22Rv1 (cell line): ENCODE measurements at regions not wholly inside any gene's neighbourhood (a gene's known extent, or its start where the extent isn't known, plus 50 kb on each side); places are given as distances from the start of the nearest gene placed in this dataset.

Experiments used
- H3K27ac ChIP-seq: fragments of 450-650 bp; 2 replicates; pipeline ENCODE4 v1.5.1; 2017
- ZFX ChIP-seq: fragments of 450-650 bp; IDR thresholded peaks from 2 replicates; pipeline ENCODE4 v1.6.1; 2017; ENCODE audit warnings: antibody characterized with exemption, borderline replicate concordance
- TF ChIP-seq, protein P1 (sequence below): fragments of 450-650 bp; IDR thresholded peaks from 2 replicates; pipeline ENCODE4 v1.5.1; 2017; ENCODE audit warnings: mild to moderate bottlenecking

GRCh38 chr14:34018564-34019244, 67.8 kb upstream of the EGLN3 start:
- H3K27ac ChIP-seq = no peak overlapping the region
- TF ChIP-seq, protein P1, sequence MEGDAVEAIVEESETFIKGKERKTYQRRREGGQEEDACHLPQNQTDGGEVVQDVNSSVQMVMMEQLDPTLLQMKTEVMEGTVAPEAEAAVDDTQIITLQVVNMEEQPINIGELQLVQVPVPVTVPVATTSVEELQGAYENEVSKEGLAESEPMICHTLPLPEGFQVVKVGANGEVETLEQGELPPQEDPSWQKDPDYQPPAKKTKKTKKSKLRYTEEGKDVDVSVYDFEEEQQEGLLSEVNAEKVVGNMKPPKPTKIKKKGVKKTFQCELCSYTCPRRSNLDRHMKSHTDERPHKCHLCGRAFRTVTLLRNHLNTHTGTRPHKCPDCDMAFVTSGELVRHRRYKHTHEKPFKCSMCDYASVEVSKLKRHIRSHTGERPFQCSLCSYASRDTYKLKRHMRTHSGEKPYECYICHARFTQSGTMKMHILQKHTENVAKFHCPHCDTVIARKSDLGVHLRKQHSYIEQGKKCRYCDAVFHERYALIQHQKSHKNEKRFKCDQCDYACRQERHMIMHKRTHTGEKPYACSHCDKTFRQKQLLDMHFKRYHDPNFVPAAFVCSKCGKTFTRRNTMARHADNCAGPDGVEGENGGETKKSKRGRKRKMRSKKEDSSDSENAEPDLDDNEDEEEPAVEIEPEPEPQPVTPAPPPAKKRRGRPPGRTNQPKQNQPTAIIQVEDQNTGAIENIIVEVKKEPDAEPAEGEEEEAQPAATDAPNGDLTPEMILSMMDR = no peak
- TF ChIP-seq ZFX = no peak

DNA sequence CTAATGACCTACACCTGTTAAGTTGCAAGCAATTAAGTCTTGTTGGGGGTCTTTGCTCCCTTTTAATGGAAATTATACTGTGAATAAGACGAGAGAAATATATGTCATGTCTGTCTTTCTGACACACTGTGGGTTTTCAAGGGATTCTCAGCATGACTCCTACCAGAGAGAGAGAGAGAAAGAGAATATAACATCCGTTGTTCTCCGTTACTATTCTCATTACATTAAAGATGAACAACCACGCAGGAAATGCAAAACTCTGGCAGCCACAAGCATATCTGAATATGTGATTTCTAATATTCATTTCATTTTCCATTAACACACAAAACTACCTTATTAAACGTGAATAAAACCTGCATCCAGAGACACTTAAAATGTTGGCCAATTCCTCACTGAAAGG, 67.3 kb upstream of the EGLN3 start:
- H3K27ac ChIP-seq = no peak overlapping the region
- no peak for TF ChIP-seq ZFX
- TF ChIP-seq, protein P1 = no peak

- no peak for TF ChIP-seq ZFX
- TF ChIP-seq, protein P1 = no peak
- no peak overlapping the region for H3K27ac ChIP-seq
Observed at GRCh38 chr14:34015383-34015782, 64.5 kb upstream of the EGLN3 start.

- no peak overlapping the region for H3K27ac ChIP-seq
- TF ChIP-seq ZFX = no peak
Observed at GRCh38 chr14:34014936-34015335, 64.1 kb upstream of the EGLN3 start.

DNA sequence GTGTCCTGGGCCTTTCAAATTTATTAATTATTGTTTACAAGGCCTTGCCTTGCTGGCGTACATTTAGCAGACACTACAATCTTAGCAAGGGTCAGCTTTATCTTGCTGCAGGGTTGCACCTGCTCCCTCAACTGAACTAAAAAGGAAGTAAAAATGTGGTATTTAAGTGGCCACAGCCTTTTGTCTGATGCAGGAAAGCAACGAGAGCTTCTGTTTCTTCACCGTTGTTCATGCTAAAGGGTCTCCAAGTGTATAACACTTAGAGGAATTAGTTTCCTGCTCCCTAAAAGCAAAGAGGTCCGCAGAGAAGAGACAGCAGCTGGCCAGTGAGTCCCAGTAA, 62.8 kb upstream of the EGLN3 start:
- no peak overlapping the region for H3K27ac ChIP-seq
- TF ChIP-seq ZFX = no peak
- TF ChIP-seq, protein P1 = no peak

- no peak overlapping the region for H3K27ac ChIP-seq
- no peak for TF ChIP-seq ZFX
- TF ChIP-seq, protein P1 = no peak
Observed at GRCh38 chr14:34012978-34013720, 62.3 kb upstream of the EGLN3 start.

GRCh38 chr14:34012369-34012768, 61.5 kb upstream of the EGLN3 start:
- no peak overlapping the region for H3K27ac ChIP-seq
- TF ChIP-seq ZFX = no peak

DNA sequence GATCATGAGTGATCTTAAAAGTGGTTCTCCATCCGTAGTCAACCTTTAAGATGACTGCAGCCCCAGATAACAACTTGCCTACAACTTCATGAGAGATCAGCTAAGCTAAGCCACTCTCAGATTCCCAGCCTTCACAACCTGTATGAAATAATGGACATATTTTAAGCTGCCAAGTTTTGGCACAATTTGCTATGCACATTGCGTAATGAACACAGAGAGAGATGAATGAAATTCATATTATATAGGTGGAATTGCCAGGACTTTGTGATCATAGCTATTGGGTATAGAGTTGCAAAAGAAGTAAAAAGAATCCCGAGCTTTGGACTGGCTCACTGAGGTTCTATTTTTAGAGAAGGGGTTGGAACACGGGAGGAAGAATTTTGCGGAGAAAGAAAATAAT, 59.1 kb upstream of the EGLN3 start:
- TF ChIP-seq, protein P1 = no peak
- no peak for TF ChIP-seq ZFX
- no peak overlapping the region for H3K27ac ChIP-seq
